ENCODE measurements at regions not wholly inside any gene's neighbourhood (a gene's known extent, or its start where the extent isn't known, plus 50 kb on each side); places are given as distances from the start of the nearest gene placed in this dataset.

GRCh38 chr5:67538855-67539506 is 342.4 kb upstream of the CD180 start:
- Histone ChIP-seq H3K27ac (ENCODE audit: control insufficient read depth, insufficient read depth, low read length) (no peak overlapping the region), H3K27me3 (ENCODE audit: control insufficient read depth, extremely low read depth, insufficient read depth, low read length) (no peaks in the 10 kb centered on the region), H3K4me2 (ENCODE audit: control insufficient read depth, extremely low read depth, insufficient read depth, low read depth, low read length) (no peak overlapping the region), H3K9me1 (ENCODE audit: control insufficient read depth, extremely low read depth, insufficient read depth, low read length) (no peaks in the 10 kb centered on the region), H3K9me3 (ENCODE audit: control insufficient read depth, low read depth, low read length) (no peaks in the 10 kb centered on the region), H2AFZ (ENCODE audit: control insufficient read depth, low read length) (no peak overlapping the region), H3K36me3 (ENCODE audit: control insufficient read depth in 2 of 2, extremely low read depth in 1 of 2, insufficient read depth in 2 of 2, low read length in 2 of 2) (no peaks in the 10 kb centered on the region), H3K9ac (ENCODE audit: control insufficient read depth, extremely low read depth, insufficient read depth, low read length) (no peak overlapping the region), H3K79me2 (ENCODE audit: control insufficient read depth, insufficient read depth, low read length) (no peaks in the 10 kb centered on the region), H3K4me1 (ENCODE audit: control insufficient read depth, extremely low read depth, insufficient read depth, low read length) (no peaks in the 10 kb centered on the region), H4K20me1 (ENCODE audit: control insufficient read depth, extremely low read depth, insufficient read depth, low read length) (no peaks in the 10 kb centered on the region), H3K4me3 (ENCODE audit: control insufficient read depth in 2 of 3, extremely low read depth in 1 of 3, insufficient read depth in 2 of 3, low read depth in 1 of 3, low read length in 3 of 3) (no peak overlapping the region)
- no peak for FAIRE-seq
- no peak for DNase-seq (ENCODE audit: low read depth, low spot score)
- TF ChIP-seq, protein P1, sequence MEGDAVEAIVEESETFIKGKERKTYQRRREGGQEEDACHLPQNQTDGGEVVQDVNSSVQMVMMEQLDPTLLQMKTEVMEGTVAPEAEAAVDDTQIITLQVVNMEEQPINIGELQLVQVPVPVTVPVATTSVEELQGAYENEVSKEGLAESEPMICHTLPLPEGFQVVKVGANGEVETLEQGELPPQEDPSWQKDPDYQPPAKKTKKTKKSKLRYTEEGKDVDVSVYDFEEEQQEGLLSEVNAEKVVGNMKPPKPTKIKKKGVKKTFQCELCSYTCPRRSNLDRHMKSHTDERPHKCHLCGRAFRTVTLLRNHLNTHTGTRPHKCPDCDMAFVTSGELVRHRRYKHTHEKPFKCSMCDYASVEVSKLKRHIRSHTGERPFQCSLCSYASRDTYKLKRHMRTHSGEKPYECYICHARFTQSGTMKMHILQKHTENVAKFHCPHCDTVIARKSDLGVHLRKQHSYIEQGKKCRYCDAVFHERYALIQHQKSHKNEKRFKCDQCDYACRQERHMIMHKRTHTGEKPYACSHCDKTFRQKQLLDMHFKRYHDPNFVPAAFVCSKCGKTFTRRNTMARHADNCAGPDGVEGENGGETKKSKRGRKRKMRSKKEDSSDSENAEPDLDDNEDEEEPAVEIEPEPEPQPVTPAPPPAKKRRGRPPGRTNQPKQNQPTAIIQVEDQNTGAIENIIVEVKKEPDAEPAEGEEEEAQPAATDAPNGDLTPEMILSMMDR (optimal IDR thresholded peaks at IDR 0.05 in 1 of 3, IDR thresholded peaks at IDR 0.05 in 1 of 3, conservative IDR thresholded peaks at IDR 0.05 in 1 of 3; ENCODE audit: extremely low read depth in 1 of 3, insufficient read depth in 2 of 3, low read length in 3 of 3) = no peak
- TF ChIP-seq EZH2 (IDR thresholded peaks at IDR 0.05; ENCODE audit: low read length) = no peak
- dilution Hi-C loops (cut with MboI; ENCODE audit: extremely low pct_ligation_motif_present, low sequenced_read_pairs) = no loop called here

GRCh38 chr5:67537439-67538148 is 341.0 kb upstream of the CD180 start:
- no peaks in the 10 kb centered on the region for H3K9me1 ChIP-seq (ENCODE audit: control insufficient read depth, extremely low read depth, insufficient read depth, low read length)
- no peaks in the 10 kb centered on the region for H3K4me1 ChIP-seq (ENCODE audit: control insufficient read depth, extremely low read depth, insufficient read depth, low read length)
- no peaks in the 10 kb centered on the region for H3K36me3 ChIP-seq (ENCODE audit: control insufficient read depth in 2 of 2, extremely low read depth in 1 of 2, insufficient read depth in 2 of 2, low read length in 2 of 2)
- no peak overlapping the region for H3K9ac ChIP-seq (ENCODE audit: control insufficient read depth, extremely low read depth, insufficient read depth, low read length)
- H4K20me1 ChIP-seq (ENCODE audit: control insufficient read depth, extremely low read depth, insufficient read depth, low read length) = no peaks in the 10 kb centered on the region
- no peak overlapping the region for H3K27ac ChIP-seq (ENCODE audit: control insufficient read depth, insufficient read depth, low read length)
- peak overlapping the region; percentile 82 for H2AFZ ChIP-seq (ENCODE audit: control insufficient read depth, low read length)
- peak overlapping the region in 1 of 3 experiments; percentile 5 for H3K4me3 ChIP-seq (ENCODE audit: control insufficient read depth in 2 of 3, extremely low read depth in 1 of 3, insufficient read depth in 2 of 3, low read depth in 1 of 3, low read length in 3 of 3)
- no peaks in the 10 kb centered on the region for H3K9me3 ChIP-seq (ENCODE audit: control insufficient read depth, low read depth, low read length)
- FAIRE-seq (no peak), DNase-seq (ENCODE audit: low read depth, low spot score) (no peak)
- peak overlapping the region; percentile 63 for H3K4me2 ChIP-seq (ENCODE audit: control insufficient read depth, extremely low read depth, insufficient read depth, low read depth, low read length)
- no peaks in the 10 kb centered on the region for H3K79me2 ChIP-seq (ENCODE audit: control insufficient read depth, insufficient read depth, low read length)
- dilution Hi-C loops (cut with MboI; ENCODE audit: extremely low pct_ligation_motif_present, low sequenced_read_pairs) = no loop called here
- H3K27me3 ChIP-seq (ENCODE audit: control insufficient read depth, extremely low read depth, insufficient read depth, low read length) = no peaks in the 10 kb centered on the region
- no peak for TF ChIP-seq EZH2 (IDR thresholded peaks at IDR 0.05; ENCODE audit: low read length)
- TF ChIP-seq, protein P1 (optimal IDR thresholded peaks at IDR 0.05 in 1 of 3, IDR thresholded peaks at IDR 0.05 in 1 of 3, conservative IDR thresholded peaks at IDR 0.05 in 1 of 3; ENCODE audit: extremely low read depth in 1 of 3, insufficient read depth in 2 of 3, low read length in 3 of 3) = no peak
